Psoas muscle (tissue), 7 donors: ENCODE measurements at regions not wholly inside any gene's neighbourhood (a gene's known extent, or its start where the extent isn't known, plus 50 kb on each side); places are given as distances from the start of the nearest gene placed in this dataset.
"Not testable (repeated sequence)": the region's sequence is repeated elsewhere in the genome, so short reads cannot be mapped to it uniquely, and the experiment has no call there.

Source experiments
- ATAC-seq, 4 donors: fragments of 200-7000 bp; cut with Tn5 transposase; one replicate each; pipeline ENCODE4 v1.9.1; 2020; ENCODE audit warnings: moderate library complexity in 3 of 4, mild to moderate bottlenecking in 2 of 4
- DNase-seq, 2 donors: peaks; one replicate each; pipeline ENCODE4 v3.0.0-alpha.2; 2020
- H3K27ac ChIP-seq: fragments of 200-600 bp; one replicate; pipeline ENCODE4 v1.8.0; 2022
- H3K27me3 ChIP-seq, 3 donors: fragments of 200-600 bp in 1 of 3; one replicate each; pipeline versions ENCODE4 v1.6.1 to v1.8.0; 2013 to 2022; ENCODE audit warnings: low read length in 2 of 3, mild to moderate bottlenecking in 2 of 3, moderate library complexity in 1 of 3; ENCODE audit not compliant: insufficient read depth in 3 of 3
- H3K36me3 ChIP-seq, 2 donors: fragments of 200-600 bp in 1 of 2; one replicate each; pipeline versions ENCODE4 v1.6.1 to v1.8.0; 2013 to 2022; ENCODE audit warnings: low read depth in 1 of 2, mild to moderate bottlenecking in 1 of 2, moderate library complexity in 1 of 2; ENCODE audit not compliant: insufficient read depth in 1 of 2
- H3K4me1 ChIP-seq: fragments of 200-600 bp; one replicate; pipeline ENCODE4 v1.8.0; 2022
- H3K4me3 ChIP-seq: fragments of 200-600 bp; one replicate; pipeline ENCODE4 v1.8.0; 2022; ENCODE audit warnings: mild to moderate bottlenecking
- H3K9me3 ChIP-seq: fragments of 200-600 bp; one replicate; pipeline ENCODE4 v1.8.0; 2022
- CTCF ChIP-seq: fragments of 200-600 bp; IDR thresholded peaks from one replicate; pipeline ENCODE4 v1.8.0; 2022; ENCODE audit warnings: antibody characterized with exemption
- WGBS, 3 donors: extraction: QIAGEN DNeasy Blood & Tissue Kit; methylation state at CpG; one replicate each; pipeline versions ENCODE4 v1.1.6 to v1.1.7; 2013; 5-methylcytosine and 5-hydroxymethylcytosine counted together
- intact Hi-C, 2 donors: fragments of 100-400 bp; cut with DNase I; formaldehyde crosslinking; loops; one replicate each; pipeline versions ENCODE4 v1.11.0 to v1.14.2; 2022
- donor health status: healthy with polysubstance abuse.
- donor health status: DM: no; HTN: no; CAD: no; lungs with moderate emphysema.
- donor health status: Bipolar disorder and iron deficiency.
- donor health status: healthy.
- donor health status: DM: yes; HTN: yes; CAD: no.
- donor health status: DM: no; HTN: no; CAD: no.
- donor health status: DM: yes; HTN: yes; CAD: no.

DNA sequence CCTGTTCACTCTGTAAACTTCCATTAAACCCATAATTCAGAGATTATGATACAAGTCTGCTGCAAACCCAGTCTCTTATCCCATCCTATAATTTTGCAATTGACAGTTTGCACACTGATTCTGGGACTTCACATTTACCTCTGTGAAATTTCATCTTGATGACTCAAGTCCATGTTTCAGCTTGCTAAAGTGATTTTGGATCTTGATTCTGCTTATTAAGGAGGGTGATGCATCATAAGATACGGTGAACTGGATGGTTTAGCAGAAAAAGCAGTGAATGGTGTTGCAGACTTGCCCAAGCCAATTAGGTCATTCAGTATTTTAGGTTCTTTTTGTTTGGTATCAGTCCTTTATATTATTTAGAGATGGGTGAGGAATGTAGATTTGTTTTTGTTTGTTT lies 125.5 kb upstream of the PODXL start:
- H3K4me1 ChIP-seq, result no peaks in the 10 kb centered on the region
- H3K36me3 ChIP-seq, result no peaks in the 10 kb centered on the region
- intact Hi-C loops, result no loop called here
- peaks cover 0 to 13% (median 0%) of the 10 kb centered on the region in 3 donors for H3K27me3 ChIP-seq
- TF ChIP-seq CTCF, result no peak
- H3K27ac ChIP-seq, result no peak overlapping the region
- H3K4me3 ChIP-seq, result no peak overlapping the region
- DNase-seq (no peak), ATAC-seq (no peak)
- H3K9me3 ChIP-seq, result no peaks in the 10 kb centered on the region
- 0 to 46% (median 35%) methylated on average over 1 of the region's 1 CpG for WGBS, 3 donors

GRCh38 chr7:131679071-131679470 lies 122.6 kb upstream of the PODXL start:
- DNase-seq, H3K4me1 ChIP-seq, H3K4me3 ChIP-seq, H3K36me3 ChIP-seq, H3K27ac ChIP-seq, intact Hi-C loops, H3K27me3 ChIP-seq, ATAC-seq, H3K9me3 ChIP-seq: not testable (repeated sequence)
- WGBS, 3 donors, result 67 to 74% (median 70%) methylated on average over 8 of the region's 8 CpGs

DNA sequence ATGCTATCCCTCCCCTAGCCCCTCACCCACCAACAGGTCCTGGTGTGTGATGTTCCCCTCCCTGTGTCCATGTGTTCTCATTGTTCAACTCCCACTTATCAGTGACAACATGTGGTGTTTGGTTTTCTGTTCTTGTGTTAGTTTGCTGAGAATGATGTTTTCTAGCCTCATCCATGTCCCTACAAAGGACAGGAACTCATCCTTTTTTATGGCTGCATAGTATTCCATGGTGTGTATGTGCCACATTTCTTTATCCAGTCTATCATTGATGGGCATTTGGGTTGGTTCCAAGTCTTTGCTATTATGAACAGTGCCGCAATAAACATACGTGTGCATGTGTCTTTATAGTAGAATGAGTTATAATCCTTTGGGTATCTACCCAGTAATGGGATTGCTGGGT lies 120.4 kb upstream of the PODXL start:
- WGBS, 3 donors, result 93 to 97% (median 95%) methylated on average over 2 of the region's 2 CpGs
- H3K36me3 ChIP-seq, ATAC-seq, H3K4me1 ChIP-seq, intact Hi-C loops, H3K9me3 ChIP-seq, H3K4me3 ChIP-seq, H3K27ac ChIP-seq, H3K27me3 ChIP-seq, DNase-seq: not testable (repeated sequence)

DNA sequence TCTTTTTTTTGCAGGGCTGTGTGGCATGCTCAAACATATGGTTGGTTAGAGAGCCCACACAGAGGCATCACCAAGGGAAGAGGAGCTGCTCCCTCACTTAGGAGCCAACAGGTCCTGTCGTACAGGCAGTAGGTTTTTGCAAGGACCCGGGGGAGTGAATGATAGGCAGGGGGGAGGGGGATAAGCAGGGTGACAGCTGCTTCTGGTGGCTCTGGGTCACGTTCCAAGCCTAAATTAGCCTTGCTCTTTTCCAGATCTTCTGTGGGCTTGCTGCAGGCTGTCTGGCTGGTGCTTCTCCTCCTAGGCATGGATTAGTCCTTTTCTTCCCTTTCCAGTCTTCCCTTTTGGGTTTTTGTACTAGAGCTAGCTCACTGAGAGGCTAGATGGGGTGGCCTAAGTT lies 117.7 kb upstream of the PODXL start:
- no peaks in the 10 kb centered on the region for H3K9me3 ChIP-seq
- ATAC-seq, result no peak
- WGBS, 3 donors, result 12 to 17% (median 15%) methylated on average over 3 of the region's 3 CpGs
- H3K27ac ChIP-seq, result no peak overlapping the region
- no peaks in the 10 kb centered on the region for H3K27me3 ChIP-seq
- TF ChIP-seq CTCF, result no peak
- H3K4me1 ChIP-seq, result no peaks in the 10 kb centered on the region
- DNase-seq, result no peak
- intact Hi-C loops, result no loop called here
- no peak overlapping the region for H3K4me3 ChIP-seq
- H3K36me3 ChIP-seq, result no peaks in the 10 kb centered on the region

- Histone ChIP-seq H3K9me3 (no peaks in the 10 kb centered on the region), H3K27ac (no peak overlapping the region), H3K4me3 (no peak overlapping the region), H3K36me3 (no peaks in the 10 kb centered on the region), H3K4me1 (no peaks in the 10 kb centered on the region), H3K27me3 (no peaks in the 10 kb centered on the region)
- DNase-seq (no peak), ATAC-seq (no peak)
- TF ChIP-seq CTCF, result no peak
- intact Hi-C loops, result no loop called here
- 45 to 58% (median 55%) methylated on average over 3 of the region's 3 CpGs for whole genome bisulfite sequencing, 3 donors
These were observed 117.1 kb upstream of the PODXL start for GRCh38 chr7:131673576-131673975.

DNA sequence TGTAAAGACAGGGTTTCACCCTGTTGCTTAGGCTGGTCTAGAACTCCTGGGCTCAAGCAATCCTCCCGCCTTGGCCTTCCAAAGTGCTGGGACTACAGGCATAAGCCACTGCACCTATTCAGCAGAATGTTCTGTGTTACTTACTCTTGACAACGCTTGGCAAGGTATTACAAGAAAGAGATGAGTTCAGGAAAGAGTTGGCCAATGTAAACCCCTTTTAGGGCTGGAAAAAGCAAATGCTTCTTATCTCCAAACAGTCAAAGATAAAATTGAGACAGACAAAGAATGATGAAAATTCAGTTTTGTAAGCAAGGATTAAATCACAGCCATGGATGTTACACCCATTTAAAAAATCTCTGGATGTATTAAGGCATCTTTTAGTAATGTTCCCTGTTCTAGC lies 114.0 kb upstream of the PODXL start:
- Histone ChIP-seq H3K27me3 (no peaks in the 10 kb centered on the region), H3K4me1 (no peaks in the 10 kb centered on the region), H3K9me3 (no peaks in the 10 kb centered on the region), H3K27ac (no peak overlapping the region), H3K4me3 (no peak overlapping the region), H3K36me3 (no peaks in the 10 kb centered on the region)
- ATAC-seq (no peak), DNase-seq (no peak)
- intact Hi-C loops, result no loop called here
- no peak for TF ChIP-seq CTCF
- WGBS, 3 donors, result 86 to 97% (median 87%) methylated on average over 2 of the region's 2 CpGs
